ENCODE measurements at regions not wholly inside any gene's neighbourhood (a gene's known extent, or its start where the extent isn't known, plus 50 kb on each side); places are given as distances from the start of the nearest gene placed in this dataset.

DNA sequence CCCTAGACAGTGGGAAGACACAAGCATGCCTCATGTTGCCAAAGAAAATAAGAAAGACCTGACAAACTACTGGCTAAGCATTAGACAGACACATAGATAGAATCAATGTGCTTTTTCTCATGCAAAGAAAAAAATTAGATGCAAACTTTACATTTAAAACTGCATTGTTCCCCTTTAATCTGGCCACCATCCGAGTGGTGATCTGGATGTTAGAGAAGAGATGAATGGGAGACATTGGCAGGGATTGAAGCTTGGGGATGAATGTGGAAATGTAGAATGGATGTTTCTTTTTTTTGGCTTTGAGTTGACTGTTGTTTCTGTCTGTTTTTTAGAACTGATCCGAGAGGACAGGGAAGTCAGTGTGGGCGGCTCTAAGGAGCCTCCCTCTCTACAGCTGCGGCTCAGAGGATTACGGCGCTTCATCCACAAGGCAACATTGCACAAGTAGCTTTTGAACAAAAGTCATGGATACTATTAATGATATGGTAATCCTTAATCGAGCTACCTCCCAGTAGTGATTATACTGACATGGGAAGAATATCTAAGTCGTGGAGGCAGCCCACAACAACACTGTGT, 53.0 kb downstream of the HELT start:
- in situ Hi-C loops (cut with MboI): no loop called here
- WGBS, 2 experiments (ENCODE audit: low coverage in 1 of 2, low lambda C conversion rate in 2 of 2, missing lambda C conversion rate in 2 of 2): 43 to 45% methylated on average over 8 of the region's 8 CpGs

DNA sequence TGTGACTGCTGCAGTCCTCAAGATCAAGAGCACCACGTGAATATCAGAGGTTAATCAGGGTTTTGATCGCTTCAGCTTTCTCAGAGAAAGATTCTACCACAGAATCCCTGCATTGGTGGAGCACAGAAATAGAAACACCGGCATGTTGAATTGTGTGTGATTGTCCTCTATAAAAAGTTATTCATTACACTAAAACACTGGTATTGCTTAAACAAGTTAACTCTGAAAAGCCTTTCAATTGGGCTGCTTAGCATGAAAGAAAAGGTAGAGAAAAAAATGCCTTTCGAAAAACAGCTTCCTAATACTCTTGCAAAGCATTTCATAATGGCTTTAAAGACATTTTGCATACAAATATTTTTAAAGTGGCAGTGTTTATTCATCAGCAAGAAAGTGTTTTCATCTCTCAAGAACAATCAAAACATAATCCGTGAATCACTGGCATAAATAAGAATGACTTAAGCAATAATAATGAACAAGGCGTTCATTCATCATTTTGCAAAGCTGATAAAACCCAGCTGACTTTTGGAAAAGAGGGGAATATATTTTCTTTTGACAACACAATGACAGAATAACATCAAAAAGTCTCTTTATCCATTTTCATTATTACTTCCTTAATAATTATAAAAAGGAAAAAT, 61.1 kb downstream of the HELT start:
- H3K9ac ChIP-seq: no peak overlapping the region
- no peaks in the 10 kb centered on the region for H3K9me2 ChIP-seq (ENCODE audit: insufficient read depth)
- no peaks in the 10 kb centered on the region for H3F3A ChIP-seq (ENCODE audit: insufficient read depth)
- no peak overlapping the region for H3K4me3 ChIP-seq
- no peaks in the 10 kb centered on the region for H3K9me3 ChIP-seq (ENCODE audit: low read depth)
- peaks cover 21% of the 10 kb centered on the region for H3K27me3 ChIP-seq (replicated peaks; ENCODE audit: insufficient read depth)
- WGBS, 2 experiments (ENCODE audit: low coverage in 1 of 2, low lambda C conversion rate in 2 of 2, missing lambda C conversion rate in 2 of 2): 16 to 21% methylated on average over 6 of the region's 6 CpGs
- no peak overlapping the region for H2AFZ ChIP-seq
- no peak for DNase-seq
- H4K20me1 ChIP-seq (ENCODE audit: insufficient read depth): no peaks in the 10 kb centered on the region
- H3K4me1 ChIP-seq (ENCODE audit: insufficient read depth): no peaks in the 10 kb centered on the region
- H3K79me2 ChIP-seq (ENCODE audit: insufficient read depth): no peaks in the 10 kb centered on the region
- H3K27ac ChIP-seq: no peak overlapping the region
- no peak overlapping the region for H3K4me2 ChIP-seq (ENCODE audit: unreplicated experiment)
- H3K36me3 ChIP-seq (ENCODE audit: low read depth): no peaks in the 10 kb centered on the region
- TF ChIP-seq EZH2 (IDR thresholded peaks at IDR 0.05; ENCODE audit: insufficient read depth, poor library complexity, severe bottlenecking) (no peak), EZH2phosphoT487 (IDR thresholded peaks at IDR 0.05; ENCODE audit: insufficient read depth, low read depth) (no peak)
- in situ Hi-C loops (cut with MboI): no loop called here

More for the DNA sequence above, 53.0 kb downstream of the HELT start:
- TF ChIP-seq EZH2 (IDR thresholded peaks at IDR 0.05; ENCODE audit: insufficient read depth, poor library complexity, severe bottlenecking) (no peak), EZH2phosphoT487 (IDR thresholded peaks at IDR 0.05; ENCODE audit: insufficient read depth, low read depth) (no peak)
- Histone ChIP-seq H3F3A (ENCODE audit: insufficient read depth) (no peaks in the 10 kb centered on the region), H3K4me2 (ENCODE audit: unreplicated experiment) (no peak overlapping the region), H3K36me3 (ENCODE audit: low read depth) (no peaks in the 10 kb centered on the region), H3K4me1 (ENCODE audit: insufficient read depth) (no peaks in the 10 kb centered on the region), H4K20me1 (ENCODE audit: insufficient read depth) (no peaks in the 10 kb centered on the region), H2AFZ (no peak overlapping the region), H3K27me3 (replicated peaks; ENCODE audit: insufficient read depth) (peaks cover 21% of the 10 kb centered on the region; the same call in 1 of the 2 replicates), H3K9me3 (ENCODE audit: low read depth) (no peaks in the 10 kb centered on the region), H3K4me3 (no peak overlapping the region), H3K27ac (no peak overlapping the region), H3K9me2 (ENCODE audit: insufficient read depth) (no peaks in the 10 kb centered on the region), H3K9ac (no peak overlapping the region), H3K79me2 (ENCODE audit: insufficient read depth) (no peaks in the 10 kb centered on the region)
- DNase-seq: no peak

DNA sequence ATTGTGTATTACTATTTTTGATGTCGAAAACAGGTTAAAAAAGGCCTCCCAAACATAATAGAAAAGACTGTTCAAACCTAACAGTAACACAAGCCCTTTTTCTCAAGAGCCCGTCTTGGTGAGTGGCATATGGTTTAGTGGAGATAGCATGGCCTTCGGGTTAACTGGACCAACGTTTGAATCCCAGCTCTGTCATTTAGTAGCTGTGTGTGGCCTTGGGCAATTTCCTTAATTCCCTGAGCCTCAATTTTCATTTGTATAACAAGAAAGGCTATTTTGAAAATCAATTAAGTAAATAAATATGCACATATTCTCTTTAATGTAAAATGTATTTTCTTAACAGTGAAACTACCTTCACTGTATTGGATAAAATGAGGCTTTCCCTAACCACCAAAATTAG, 62.3 kb downstream of the HELT start:
- H3K79me2 ChIP-seq (ENCODE audit: insufficient read depth): no peaks in the 10 kb centered on the region
- no peaks in the 10 kb centered on the region for H3K9me3 ChIP-seq (ENCODE audit: low read depth)
- no peak overlapping the region for H3K4me3 ChIP-seq
- TF ChIP-seq EZH2 (IDR thresholded peaks at IDR 0.05; ENCODE audit: insufficient read depth, poor library complexity, severe bottlenecking) (no peak), EZH2phosphoT487 (IDR thresholded peaks at IDR 0.05; ENCODE audit: insufficient read depth, low read depth) (no peak)
- H2AFZ ChIP-seq: no peak overlapping the region
- in situ Hi-C loops (cut with MboI): no loop called here
- no peak overlapping the region for H3K4me2 ChIP-seq (ENCODE audit: unreplicated experiment)
- H3F3A ChIP-seq (ENCODE audit: insufficient read depth): no peaks in the 10 kb centered on the region
- H3K27ac ChIP-seq: no peak overlapping the region
- H3K9ac ChIP-seq: no peak overlapping the region
- H3K9me2 ChIP-seq (ENCODE audit: insufficient read depth): no peaks in the 10 kb centered on the region
- H3K27me3 ChIP-seq (replicated peaks; ENCODE audit: insufficient read depth): peaks cover 21% of the 10 kb centered on the region
- no peaks in the 10 kb centered on the region for H3K36me3 ChIP-seq (ENCODE audit: low read depth)
- WGBS, 2 experiments (ENCODE audit: low coverage in 1 of 2, low lambda C conversion rate in 2 of 2, missing lambda C conversion rate in 2 of 2): 36 to 46% methylated on average over 4 of the region's 4 CpGs
- no peaks in the 10 kb centered on the region for H3K4me1 ChIP-seq (ENCODE audit: insufficient read depth)
- no peaks in the 10 kb centered on the region for H4K20me1 ChIP-seq (ENCODE audit: insufficient read depth)
- DNase-seq: no peak

DNA sequence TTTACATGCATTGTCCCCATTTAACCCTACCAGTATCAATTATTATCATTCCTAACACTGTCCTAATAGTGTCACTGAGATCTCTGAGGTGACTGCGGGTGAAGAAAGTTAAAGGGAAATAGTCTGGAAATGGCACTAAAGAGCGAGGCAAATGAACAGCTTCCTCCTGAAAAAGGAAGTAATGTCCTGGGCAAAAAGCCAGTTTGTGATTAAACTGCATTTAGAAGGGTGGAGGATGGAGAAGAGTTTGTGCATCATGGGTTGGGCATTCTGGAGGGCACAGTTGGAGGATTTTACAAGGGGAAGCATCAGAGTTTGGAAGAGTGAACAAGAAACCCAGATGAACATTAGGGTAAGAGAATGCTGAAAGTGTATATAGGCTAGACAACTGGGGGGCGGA, 60.5 kb upstream of the SLC25A4 start:
- Histone ChIP-seq H4K20me1 (ENCODE audit: insufficient read depth) (no peaks in the 10 kb centered on the region), H3K4me3 (no peak overlapping the region), H3K9me2 (ENCODE audit: insufficient read depth) (no peaks in the 10 kb centered on the region), H3K9ac (no peak overlapping the region), H3K4me2 (ENCODE audit: unreplicated experiment) (no peak overlapping the region), H3K27me3 (replicated peaks; ENCODE audit: insufficient read depth) (peaks cover 21% of the 10 kb centered on the region), H3K79me2 (ENCODE audit: insufficient read depth) (no peaks in the 10 kb centered on the region), H3K4me1 (ENCODE audit: insufficient read depth) (no peaks in the 10 kb centered on the region), H2AFZ (no peak overlapping the region), H3K36me3 (ENCODE audit: low read depth) (no peaks in the 10 kb centered on the region), H3K9me3 (ENCODE audit: low read depth) (no peaks in the 10 kb centered on the region), H3F3A (ENCODE audit: insufficient read depth) (no peaks in the 10 kb centered on the region), H3K27ac (no peak overlapping the region)
- DNase-seq: peak; percentile 20
- in situ Hi-C loops (cut with MboI): no loop called here
- TF ChIP-seq EZH2 (IDR thresholded peaks at IDR 0.05; ENCODE audit: insufficient read depth, poor library complexity, severe bottlenecking): no peak
- TF ChIP-seq EZH2phosphoT487 (IDR thresholded peaks at IDR 0.05; ENCODE audit: insufficient read depth, low read depth): no peak
- WGBS, 2 experiments (ENCODE audit: low coverage in 1 of 2, low lambda C conversion rate in 2 of 2, missing lambda C conversion rate in 2 of 2): 53 to 54% methylated on average over 3 of the region's 3 CpGs

Measured in GM23248 (cell line).